GM23248 (cell line): ENCODE measurements at regions not wholly inside any gene's neighbourhood (a gene's known extent, or its start where the extent isn't known, plus 50 kb on each side); places are given as distances from the start of the nearest gene placed in this dataset.

Experiments used
- EZH2 ChIP-seq: fragments of 200-600 bp; sonication (generic); IDR thresholded peaks from 2 replicates; pipeline ENCODE4 v1.6.1; 2018; ENCODE audit warnings: antibody characterized with exemption, mild to moderate bottlenecking; ENCODE audit not compliant: insufficient read depth, poor library complexity, severe bottlenecking
- EZH2phosphoT487 ChIP-seq: fragments of 200-600 bp; sonication (generic); IDR thresholded peaks from 2 replicates; pipeline ENCODE4 v1.6.1; 2018; ENCODE audit warnings: antibody characterized with exemption, moderate library complexity, mild to moderate bottlenecking, low read depth; ENCODE audit not compliant: insufficient read depth

- TF ChIP-seq EZH2phosphoT487 (no peak), EZH2 (no peak)
Measured at GRCh38 chr18:29780816-29781215, 1261.7 kb downstream of the DSC3 start.
